ENCODE measurements at regions not wholly inside any gene's neighbourhood (a gene's known extent, or its start where the extent isn't known, plus 50 kb on each side); places are given as distances from the start of the nearest gene placed in this dataset.

DNA sequence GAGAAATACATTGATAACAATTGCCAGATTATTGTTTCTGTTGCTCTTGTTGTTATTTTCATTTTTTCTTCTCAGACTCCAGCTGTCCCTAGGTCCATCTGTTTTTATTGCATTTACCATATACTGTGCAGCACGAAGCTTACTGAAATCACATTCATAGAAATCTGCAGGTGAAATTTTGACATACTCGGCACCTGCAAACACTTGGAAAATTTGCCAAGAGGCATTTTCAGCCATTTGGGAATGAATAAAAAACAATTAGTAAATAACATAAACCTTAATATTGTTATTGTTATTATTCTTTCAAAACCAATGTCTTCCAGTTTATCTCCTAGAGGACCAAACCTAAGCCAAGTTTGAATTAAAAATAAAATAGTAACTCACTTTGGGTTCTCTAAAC is 2357.2 kb downstream of the LRRC4C start:
- CTCF ChIA-PET (ENCODE audit: unreplicated experiment), result no interaction called here
- intact Hi-C loops (cut with micrococcal nuclease; ENCODE audit: unreplicated experiment), result no loop called here
- Histone ChIP-seq H3K4me3 (ENCODE audit: low read depth, low read length, poor library complexity, severe bottlenecking) (no peak overlapping the region), H4K20me1 (ENCODE audit: insufficient read depth, low read length) (no peaks in the 10 kb centered on the region), H3K9me3 (ENCODE audit: low read length) (no peaks in the 10 kb centered on the region), H3K4me2 (ENCODE audit: low read length) (no peak overlapping the region), H3K36me3 (ENCODE audit: insufficient read depth, low read length) (no peaks in the 10 kb centered on the region), H2AFZ (ENCODE audit: low read length) (no peak overlapping the region), H3K9me2 (ENCODE audit: insufficient read depth, low read length) (no peaks in the 10 kb centered on the region), H3K4me1 (ENCODE audit: insufficient read depth, low read length, poor library complexity, severe bottlenecking) (no peaks in the 10 kb centered on the region), H3K79me2 (ENCODE audit: insufficient read depth, low read depth, low read length) (no peaks in the 10 kb centered on the region), H3K27ac (ENCODE audit: low read depth, low read length, poor library complexity, severe bottlenecking) (no peak overlapping the region)
- no TSS peak for BruUV-seq (replicated peaks)
- POLR2A ChIA-PET, result no interaction called here
- TF ChIP-seq, protein P1, sequence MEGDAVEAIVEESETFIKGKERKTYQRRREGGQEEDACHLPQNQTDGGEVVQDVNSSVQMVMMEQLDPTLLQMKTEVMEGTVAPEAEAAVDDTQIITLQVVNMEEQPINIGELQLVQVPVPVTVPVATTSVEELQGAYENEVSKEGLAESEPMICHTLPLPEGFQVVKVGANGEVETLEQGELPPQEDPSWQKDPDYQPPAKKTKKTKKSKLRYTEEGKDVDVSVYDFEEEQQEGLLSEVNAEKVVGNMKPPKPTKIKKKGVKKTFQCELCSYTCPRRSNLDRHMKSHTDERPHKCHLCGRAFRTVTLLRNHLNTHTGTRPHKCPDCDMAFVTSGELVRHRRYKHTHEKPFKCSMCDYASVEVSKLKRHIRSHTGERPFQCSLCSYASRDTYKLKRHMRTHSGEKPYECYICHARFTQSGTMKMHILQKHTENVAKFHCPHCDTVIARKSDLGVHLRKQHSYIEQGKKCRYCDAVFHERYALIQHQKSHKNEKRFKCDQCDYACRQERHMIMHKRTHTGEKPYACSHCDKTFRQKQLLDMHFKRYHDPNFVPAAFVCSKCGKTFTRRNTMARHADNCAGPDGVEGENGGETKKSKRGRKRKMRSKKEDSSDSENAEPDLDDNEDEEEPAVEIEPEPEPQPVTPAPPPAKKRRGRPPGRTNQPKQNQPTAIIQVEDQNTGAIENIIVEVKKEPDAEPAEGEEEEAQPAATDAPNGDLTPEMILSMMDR (conservative IDR thresholded peaks at IDR 0.05; ENCODE audit: low read length), result no peak
- no peak for DNase-seq (ENCODE audit: low spot score)

DNA sequence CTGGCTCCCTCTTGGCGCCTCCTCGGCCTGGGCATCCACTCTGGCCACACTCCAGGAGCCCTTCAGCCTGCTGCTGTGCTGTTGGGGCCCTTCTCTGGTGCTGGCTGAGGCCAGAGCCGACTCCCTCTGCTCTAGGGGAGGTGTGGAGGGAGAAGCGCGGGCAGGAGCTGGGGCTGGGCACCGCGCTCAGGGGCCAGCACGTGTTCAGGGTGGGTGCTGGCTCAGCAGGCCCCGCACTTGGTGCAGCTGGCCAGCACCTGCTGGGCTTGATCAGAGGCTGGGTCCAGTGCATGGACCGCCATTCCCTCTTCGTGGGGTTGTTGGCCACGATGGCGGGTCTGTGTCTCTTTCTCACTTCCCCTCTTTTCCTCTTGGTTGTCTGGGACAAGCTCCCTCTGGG is 2381.0 kb downstream of the LRRC4C start:
- Histone ChIP-seq H3K79me2 (ENCODE audit: insufficient read depth, low read depth, low read length) (no peaks in the 10 kb centered on the region), H3K36me3 (ENCODE audit: insufficient read depth, low read length) (no peaks in the 10 kb centered on the region), H4K20me1 (ENCODE audit: insufficient read depth, low read length) (no peaks in the 10 kb centered on the region), H3K27ac (ENCODE audit: low read depth, low read length, poor library complexity, severe bottlenecking) (no peak overlapping the region), H3K4me2 (ENCODE audit: low read length) (no peak overlapping the region), H3K9me2 (ENCODE audit: insufficient read depth, low read length) (no peaks in the 10 kb centered on the region), H3K4me1 (ENCODE audit: insufficient read depth, low read length, poor library complexity, severe bottlenecking) (no peaks in the 10 kb centered on the region), H2AFZ (ENCODE audit: low read length) (no peak overlapping the region), H3K4me3 (ENCODE audit: low read depth, low read length, poor library complexity, severe bottlenecking) (no peak overlapping the region), H3K9me3 (ENCODE audit: low read length) (no peaks in the 10 kb centered on the region)
- POLR2A ChIA-PET, result no interaction called here
- CTCF ChIA-PET (ENCODE audit: unreplicated experiment), result no interaction called here
- BruUV-seq (replicated peaks), result no TSS peak
- TF ChIP-seq, protein P1 (conservative IDR thresholded peaks at IDR 0.05; ENCODE audit: low read length), result no peak
- no peak for TF ChIP-seq EZH2phosphoT487 (IDR thresholded peaks at IDR 0.05; ENCODE audit: borderline replicate concordance, low read depth, low read length)
- no peak for DNase-seq (ENCODE audit: low spot score)
- intact Hi-C loops (cut with micrococcal nuclease; ENCODE audit: unreplicated experiment), result no loop called here

DNA sequence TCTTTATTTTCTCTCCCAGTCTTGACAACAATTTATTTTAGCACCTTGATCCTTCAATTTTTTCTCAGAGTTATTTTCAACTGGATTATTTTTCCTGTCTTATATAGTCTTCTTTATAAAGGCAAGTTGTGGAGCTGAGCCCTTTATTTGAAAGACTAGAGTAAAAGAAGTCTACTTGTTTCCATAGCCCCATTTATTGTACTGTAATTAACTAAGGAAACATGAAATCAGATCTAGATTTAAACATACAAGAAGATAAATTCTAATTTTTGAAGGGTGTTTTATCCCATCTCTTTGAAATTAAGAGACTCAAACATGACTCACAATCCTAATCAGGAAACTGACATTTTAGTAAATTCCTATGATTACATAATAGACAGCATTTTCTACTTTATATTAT is 2421.8 kb downstream of the LRRC4C start:
- Histone ChIP-seq H3K4me3 (ENCODE audit: low read depth, low read length, poor library complexity, severe bottlenecking) (no peak overlapping the region), H3K27ac (ENCODE audit: low read depth, low read length, poor library complexity, severe bottlenecking) (no peak overlapping the region), H3K79me2 (ENCODE audit: insufficient read depth, low read depth, low read length) (no peaks in the 10 kb centered on the region), H2AFZ (ENCODE audit: low read length) (no peak overlapping the region), H4K20me1 (ENCODE audit: insufficient read depth, low read length) (no peaks in the 10 kb centered on the region), H3K36me3 (ENCODE audit: insufficient read depth, low read length) (no peaks in the 10 kb centered on the region), H3K9me3 (ENCODE audit: low read length) (0 out of 2 replicates have a peak, but pooled peaks cover 3% of the 10 kb centered on the region), H3K9me2 (ENCODE audit: insufficient read depth, low read length) (no peaks in the 10 kb centered on the region), H3K4me2 (ENCODE audit: low read length) (no peak overlapping the region), H3K4me1 (ENCODE audit: insufficient read depth, low read length, poor library complexity, severe bottlenecking) (no peaks in the 10 kb centered on the region)
- no peak for DNase-seq (ENCODE audit: low spot score)
- ChIA-PET POLR2A (no interaction called here), CTCF (ENCODE audit: unreplicated experiment) (no interaction called here)
- no TSS peak for BruUV-seq (replicated peaks)
- TF ChIP-seq, protein P1 (conservative IDR thresholded peaks at IDR 0.05; ENCODE audit: low read length), result no peak
- TF ChIP-seq EZH2phosphoT487 (IDR thresholded peaks at IDR 0.05; ENCODE audit: borderline replicate concordance, low read depth, low read length), result no peak
- intact Hi-C loops (cut with micrococcal nuclease; ENCODE audit: unreplicated experiment), result no loop called here

Measured in OCI-LY7 (cell line).